Spinal cord (tissue), 9 donors: ENCODE measurements at regions not wholly inside any gene's neighbourhood (a gene's known extent, or its start where the extent isn't known, plus 50 kb on each side); places are given as distances from the start of the nearest gene placed in this dataset.

Source experiments
- DNase-seq, 6 donors: peaks; one replicate each; pipeline versions ENCODE4 v3.0.0 to v3.0.0-alpha.2; 2013 to 2015; ENCODE audit warnings: low spot score in 6 of 6, low read depth in 4 of 6
- H3K27ac ChIP-seq: one replicate; pipeline ENCODE4 v1.5.1; 2013; ENCODE audit warnings: low read depth, low read length, control low read depth
- H3K27me3 ChIP-seq: one replicate; pipeline ENCODE4 v1.6.1; 2013; ENCODE audit warnings: low read length; ENCODE audit not compliant: control insufficient read depth, insufficient read depth
- H3K36me3 ChIP-seq: one replicate; pipeline ENCODE4 v1.6.1; 2013; ENCODE audit warnings: low read length; ENCODE audit not compliant: control insufficient read depth, insufficient read depth
- H3K4me1 ChIP-seq: one replicate; pipeline ENCODE4 v1.6.1; 2013; ENCODE audit warnings: low read length; ENCODE audit not compliant: control insufficient read depth, insufficient read depth
- H3K4me3 ChIP-seq: one replicate; pipeline ENCODE4 v1.5.1; 2013; ENCODE audit warnings: low read depth, low read length, control low read depth
- H3K9me3 ChIP-seq: one replicate; pipeline ENCODE4 v1.6.1; 2013; ENCODE audit warnings: low read length; ENCODE audit not compliant: control insufficient read depth, insufficient read depth
- WGBS: methylation state at CpG from one replicate; pipeline ENCODE4 v1.1.5; 2013; ENCODE audit warnings: missing lambda C conversion rate; ENCODE audit not compliant: insufficient coverage; 5-methylcytosine and 5-hydroxymethylcytosine counted together
- donor health status: healthy.

GRCh38 chr12:31850268-31850667 is 108.9 kb upstream of the RESF1 start:
- H3K4me3 ChIP-seq, result no peak overlapping the region
- no peaks in the 10 kb centered on the region for H3K27me3 ChIP-seq
- no peak for DNase-seq

GRCh38 chr12:31849090-31849687 is 110.0 kb upstream of the RESF1 start:
- Histone ChIP-seq H3K27me3 (no peaks in the 10 kb centered on the region), H3K9me3 (peaks cover 9% of the 10 kb centered on the region), H3K4me3 (no peak overlapping the region), H3K27ac (no peak overlapping the region), H3K4me1 (no peaks in the 10 kb centered on the region), H3K36me3 (no peaks in the 10 kb centered on the region)
- no CpG with 5 or more reads among the region's 3 CpGs for WGBS
- DNase-seq, result no peak

More at GRCh38 chr12:31850268-31850667, 108.9 kb upstream of the RESF1 start:
- Histone ChIP-seq H3K9me3 (peaks cover 9% of the 10 kb centered on the region), H3K36me3 (no peaks in the 10 kb centered on the region), H3K4me1 (no peaks in the 10 kb centered on the region), H3K27ac (no peak overlapping the region)
- WGBS, result no CpG with 5 or more reads among the region's 3 CpGs

- Histone ChIP-seq H3K27me3 (no peaks in the 10 kb centered on the region), H3K4me3 (no peak overlapping the region), H3K36me3 (no peaks in the 10 kb centered on the region), H3K9me3 (peaks cover 9% of the 10 kb centered on the region), H3K4me1 (no peaks in the 10 kb centered on the region), H3K27ac (no peak overlapping the region)
- DNase-seq, result no peak
These were observed 112.8 kb upstream of the RESF1 start for GRCh38 chr12:31846405-31846804.

DNA sequence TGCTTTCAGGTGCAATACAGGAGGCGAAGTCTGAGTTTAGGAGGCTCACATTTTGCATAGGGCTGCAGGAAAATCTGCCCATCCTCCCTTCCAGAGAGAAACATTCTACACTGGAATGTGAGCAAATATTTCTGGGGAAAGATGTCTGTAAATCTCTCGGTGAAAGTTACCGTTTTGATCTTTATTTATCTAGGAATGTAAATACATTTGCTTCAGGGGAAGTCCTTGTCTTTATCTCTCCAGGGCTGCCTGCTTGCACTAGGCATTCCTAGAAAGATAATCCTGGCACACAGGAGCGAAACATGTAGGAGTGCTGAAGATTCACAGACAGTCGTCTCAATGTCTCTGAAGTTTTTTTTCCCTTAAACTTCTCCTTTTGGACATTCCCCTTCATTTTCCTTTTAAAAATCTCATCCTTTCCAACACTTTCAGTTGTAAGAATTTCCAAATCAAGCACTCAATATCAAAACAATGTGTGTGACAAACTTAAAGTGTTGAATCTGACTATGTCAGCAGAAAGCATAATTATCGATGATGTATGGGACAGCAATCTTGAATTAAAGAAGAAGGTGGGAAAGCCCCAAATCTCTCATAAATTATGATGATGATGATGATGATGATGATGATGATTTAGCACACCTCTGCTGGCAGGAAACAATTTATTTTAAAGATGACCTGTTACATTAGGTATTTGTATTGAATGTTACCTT is 113.4 kb upstream of the RESF1 start:
- no peak for DNase-seq
- Histone ChIP-seq H3K4me1 (no peaks in the 10 kb centered on the region), H3K4me3 (no peak overlapping the region), H3K27me3 (no peaks in the 10 kb centered on the region), H3K27ac (no peak overlapping the region), H3K36me3 (no peaks in the 10 kb centered on the region), H3K9me3 (peaks cover 9% of the 10 kb centered on the region)
- 83% methylated on average over 2 of the region's 6 CpGs for WGBS

- no peak overlapping the region for H3K27ac ChIP-seq
- no peaks in the 10 kb centered on the region for H3K36me3 ChIP-seq
- peaks cover 2% of the 10 kb centered on the region for H3K9me3 ChIP-seq
- no peak for DNase-seq
- H3K4me1 ChIP-seq, result no peaks in the 10 kb centered on the region
- WGBS, result 100% methylated on average over 3 of the region's 6 CpGs
- H3K27me3 ChIP-seq, result no peaks in the 10 kb centered on the region
- H3K4me3 ChIP-seq, result no peak overlapping the region
These were observed 114.7 kb upstream of the AMN1 start for GRCh38 chr12:31843398-31844095.

DNA sequence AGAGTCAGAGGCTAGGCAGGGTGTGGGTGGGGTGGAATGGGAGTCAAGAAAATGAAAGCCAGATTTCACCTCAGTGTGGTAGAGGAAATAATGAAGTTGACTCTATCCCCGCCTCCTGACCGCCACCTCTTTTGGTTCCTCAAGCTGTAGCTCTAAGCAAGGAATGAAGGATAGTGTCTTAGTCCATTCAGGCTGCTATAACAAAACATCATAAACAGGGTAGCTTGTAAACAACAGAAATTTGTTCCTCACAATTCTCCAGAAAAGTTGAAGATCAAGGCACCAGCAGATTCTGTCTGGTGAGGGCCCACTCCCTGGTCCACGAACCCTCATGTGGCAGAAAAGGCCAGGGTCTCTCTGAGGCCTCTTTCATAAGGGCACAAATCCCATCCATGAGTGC is 109.1 kb upstream of the AMN1 start:
- Histone ChIP-seq H3K36me3 (no peaks in the 10 kb centered on the region), H3K9me3 (no peaks in the 10 kb centered on the region), H3K4me1 (no peaks in the 10 kb centered on the region), H3K4me3 (no peak overlapping the region), H3K27me3 (no peaks in the 10 kb centered on the region), H3K27ac (no peak overlapping the region)
- 80% methylated on average over 1 of the region's 3 CpGs for WGBS
- DNase-seq, result no peak

- no peaks in the 10 kb centered on the region for H3K4me1 ChIP-seq
- WGBS, result 67% methylated on average over 1 of the region's 5 CpGs
- H3K27ac ChIP-seq, result no peak overlapping the region
- no peaks in the 10 kb centered on the region for H3K9me3 ChIP-seq
- no peaks in the 10 kb centered on the region for H3K36me3 ChIP-seq
- H3K27me3 ChIP-seq, result no peaks in the 10 kb centered on the region
- DNase-seq, result no peak
- no peak overlapping the region for H3K4me3 ChIP-seq
These were observed 106.6 kb upstream of the AMN1 start for GRCh38 chr12:31835276-31835882.

DNA sequence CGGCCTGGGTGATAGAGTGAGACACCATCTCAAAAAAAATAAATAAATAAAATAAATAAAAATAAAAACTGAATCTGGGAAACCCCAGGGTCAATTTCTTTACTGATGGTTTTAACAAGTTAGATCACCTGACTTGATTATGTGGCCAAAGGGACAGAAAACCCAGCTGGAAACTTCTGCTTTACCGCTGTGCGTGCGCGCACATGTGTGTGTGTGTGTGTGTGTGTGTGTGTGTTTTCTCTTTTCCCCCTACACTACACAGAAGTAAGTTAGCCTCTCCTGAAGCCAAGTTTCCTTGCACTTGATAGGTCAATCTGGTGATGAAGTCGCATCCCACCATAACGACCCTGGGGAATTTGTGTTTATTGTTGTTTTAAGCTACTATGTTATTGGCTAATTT is 105.3 kb upstream of the AMN1 start:
- no peaks in the 10 kb centered on the region for H3K36me3 ChIP-seq
- H3K27ac ChIP-seq, result no peak overlapping the region
- WGBS, result no CpG with 5 or more reads among the region's 7 CpGs
- no peak overlapping the region for H3K4me3 ChIP-seq
- H3K27me3 ChIP-seq, result no peaks in the 10 kb centered on the region
- no peaks in the 10 kb centered on the region for H3K4me1 ChIP-seq
- no peaks in the 10 kb centered on the region for H3K9me3 ChIP-seq
- no peak for DNase-seq

- Histone ChIP-seq H3K27ac (no peak overlapping the region), H3K9me3 (no peaks in the 10 kb centered on the region), H3K4me3 (no peak overlapping the region), H3K27me3 (no peaks in the 10 kb centered on the region), H3K36me3 (no peaks in the 10 kb centered on the region), H3K4me1 (no peaks in the 10 kb centered on the region)
- no peak for DNase-seq
- WGBS, result 89% methylated on average over 3 of the region's 7 CpGs
These were observed 104.2 kb upstream of the AMN1 start for GRCh38 chr12:31832740-31833729.
